ENCODE measurements at regions not wholly inside any gene's neighbourhood (a gene's known extent, or its start where the extent isn't known, plus 50 kb on each side); places are given as distances from the start of the nearest gene placed in this dataset.

GRCh38 chr5:58123501-58123900, 336.4 kb downstream of the PLK2 start:
- DNase-seq = no peak
- no peaks in the 10 kb centered on the region for H3K9me3 ChIP-seq
- H3K4me1 ChIP-seq = peaks cover 8% of the 10 kb centered on the region; the same call in 1 of the 2 replicates
- H3K4me3 ChIP-seq (ENCODE audit: low read depth, low read length) = no peak overlapping the region
- H3K27me3 ChIP-seq = no peaks in the 10 kb centered on the region
- no peak for TF ChIP-seq CTCF (IDR thresholded peaks at IDR 0.05; ENCODE audit: low read depth, low read length)
- no peaks in the 10 kb centered on the region for H3K36me3 ChIP-seq

GRCh38 chr5:58122848-58123392, 337.0 kb downstream of the PLK2 start:
- Histone ChIP-seq H3K4me3 (ENCODE audit: low read depth, low read length) (no peak overlapping the region), H3K4me1 (peaks cover 8% of the 10 kb centered on the region; the same call in 1 of the 2 replicates), H3K36me3 (no peaks in the 10 kb centered on the region), H3K27me3 (no peaks in the 10 kb centered on the region), H3K9me3 (no peaks in the 10 kb centered on the region)
- no peak for TF ChIP-seq CTCF (IDR thresholded peaks at IDR 0.05; ENCODE audit: low read depth, low read length)
- DNase-seq = no peak

GRCh38 chr5:58122157-58122556, 337.7 kb downstream of the PLK2 start:
- DNase-seq = no peak
- no peak for TF ChIP-seq CTCF (IDR thresholded peaks at IDR 0.05; ENCODE audit: low read depth, low read length)
- Histone ChIP-seq H3K4me3 (ENCODE audit: low read depth, low read length) (no peak overlapping the region), H3K9me3 (no peaks in the 10 kb centered on the region), H3K4me1 (peaks cover 13% of the 10 kb centered on the region; the same call in 1 of the 2 replicates), H3K27me3 (no peaks in the 10 kb centered on the region), H3K36me3 (no peaks in the 10 kb centered on the region)

- Histone ChIP-seq H3K4me3 (ENCODE audit: low read depth, low read length) (no peak overlapping the region), H3K4me1 (peaks cover 13% of the 10 kb centered on the region; the same call in 1 of the 2 replicates), H3K27me3 (no peaks in the 10 kb centered on the region), H3K9me3 (no peaks in the 10 kb centered on the region), H3K36me3 (no peaks in the 10 kb centered on the region)
- TF ChIP-seq CTCF (IDR thresholded peaks at IDR 0.05; ENCODE audit: low read depth, low read length) = no peak
- no peak for DNase-seq
Measured at GRCh38 chr5:58121391-58121790, 338.5 kb downstream of the PLK2 start.

GRCh38 chr5:58117542-58117941, 342.3 kb downstream of the PLK2 start:
- H3K9me3 ChIP-seq = no peaks in the 10 kb centered on the region
- no peak overlapping the region for H3K4me3 ChIP-seq (ENCODE audit: low read depth, low read length)
- peaks cover 13% of the 10 kb centered on the region; the same call in 1 of the 2 replicates for H3K4me1 ChIP-seq
- no peak for DNase-seq
- TF ChIP-seq CTCF (IDR thresholded peaks at IDR 0.05; ENCODE audit: low read depth, low read length) = no peak
- no peaks in the 10 kb centered on the region for H3K27me3 ChIP-seq
- H3K36me3 ChIP-seq = no peaks in the 10 kb centered on the region

GRCh38 chr5:58116346-58116745, 343.5 kb downstream of the PLK2 start:
- no peaks in the 10 kb centered on the region for H3K36me3 ChIP-seq
- no peak for TF ChIP-seq CTCF (IDR thresholded peaks at IDR 0.05; ENCODE audit: low read depth, low read length)
- H3K9me3 ChIP-seq = no peaks in the 10 kb centered on the region
- no peaks in the 10 kb centered on the region for H3K27me3 ChIP-seq
- no peak for DNase-seq
- 0 out of 2 replicates have a peak, but pooled peaks cover 5% of the 10 kb centered on the region for H3K4me1 ChIP-seq
- H3K4me3 ChIP-seq (ENCODE audit: low read depth, low read length) = no peak overlapping the region
